Mucosa of stomach (tissue), 1 donor: ENCODE measurements at regions not wholly inside any gene's neighbourhood (a gene's known extent, or its start where the extent isn't known, plus 50 kb on each side); places are given as distances from the start of the nearest gene placed in this dataset.

ENCODE experiments used
- H3K27me3 ChIP-seq: one replicate; pipeline ENCODE4 v1.7.0; 2013; ENCODE audit warnings: mild to moderate bottlenecking, low read length; ENCODE audit not compliant: control insufficient read depth, insufficient read depth
- H3K36me3 ChIP-seq: one replicate; pipeline ENCODE4 v1.7.0; 2013; ENCODE audit warnings: low read length; ENCODE audit not compliant: control insufficient read depth, insufficient read depth
- H3K4me1 ChIP-seq: one replicate; pipeline ENCODE4 v1.7.0; 2013; ENCODE audit warnings: mild to moderate bottlenecking, low read length; ENCODE audit not compliant: control insufficient read depth, insufficient read depth
- H3K4me3 ChIP-seq: one replicate; pipeline ENCODE4 v1.7.0; 2013; ENCODE audit warnings: low read length
- H3K9ac ChIP-seq: one replicate; pipeline ENCODE4 v1.7.0; 2013; ENCODE audit warnings: mild to moderate bottlenecking, low read length, moderate library complexity
- H3K9me3 ChIP-seq: one replicate; pipeline ENCODE4 v1.7.0; 2013; ENCODE audit warnings: mild to moderate bottlenecking, low read length, moderate library complexity; ENCODE audit not compliant: control insufficient read depth
- donor health status: Pancreatic carcinoma.

- no peaks in the 10 kb centered on the region for H3K27me3 ChIP-seq
- H3K9me3 ChIP-seq, result no peaks in the 10 kb centered on the region
- no peaks in the 10 kb centered on the region for H3K36me3 ChIP-seq
These were observed 567.6 kb upstream of the MAN1A1 start for GRCh38 chr6:119917186-119917585.

GRCh38 chr6:119915971-119916370 is 566.4 kb upstream of the MAN1A1 start:
- Histone ChIP-seq H3K9ac (no peak overlapping the region), H3K4me1 (no peaks in the 10 kb centered on the region), H3K27me3 (no peaks in the 10 kb centered on the region), H3K4me3 (no peak overlapping the region), H3K36me3 (no peaks in the 10 kb centered on the region), H3K9me3 (no peaks in the 10 kb centered on the region)

More at GRCh38 chr6:119917186-119917585, 567.6 kb upstream of the MAN1A1 start:
- Histone ChIP-seq H3K4me1 (no peaks in the 10 kb centered on the region), H3K9ac (no peak overlapping the region), H3K4me3 (no peak overlapping the region)

GRCh38 chr6:119908157-119908556 is 558.6 kb upstream of the MAN1A1 start:
- H3K27me3 ChIP-seq, result no peaks in the 10 kb centered on the region
- no peaks in the 10 kb centered on the region for H3K4me1 ChIP-seq
- no peak overlapping the region for H3K9ac ChIP-seq
- no peaks in the 10 kb centered on the region for H3K9me3 ChIP-seq
- H3K36me3 ChIP-seq, result no peaks in the 10 kb centered on the region
- H3K4me3 ChIP-seq, result no peak overlapping the region

- no peaks in the 10 kb centered on the region for H3K4me1 ChIP-seq
- H3K9me3 ChIP-seq, result no peaks in the 10 kb centered on the region
- H3K9ac ChIP-seq, result no peak overlapping the region
- no peaks in the 10 kb centered on the region for H3K36me3 ChIP-seq
- H3K4me3 ChIP-seq, result no peak overlapping the region
- H3K27me3 ChIP-seq, result no peaks in the 10 kb centered on the region
These were observed 553.1 kb upstream of the MAN1A1 start for GRCh38 chr6:119902681-119903080.

- no peaks in the 10 kb centered on the region for H3K9me3 ChIP-seq
- H3K36me3 ChIP-seq, result no peaks in the 10 kb centered on the region
- no peak overlapping the region for H3K9ac ChIP-seq
- H3K4me1 ChIP-seq, result no peaks in the 10 kb centered on the region
- no peak overlapping the region for H3K4me3 ChIP-seq
- H3K27me3 ChIP-seq, result no peaks in the 10 kb centered on the region
These were observed 547.2 kb upstream of the MAN1A1 start for GRCh38 chr6:119896806-119897205.

- Histone ChIP-seq H3K9me3 (no peaks in the 10 kb centered on the region), H3K4me1 (no peaks in the 10 kb centered on the region), H3K9ac (no peak overlapping the region), H3K27me3 (no peaks in the 10 kb centered on the region), H3K36me3 (no peaks in the 10 kb centered on the region), H3K4me3 (no peak overlapping the region)
These were observed 546.1 kb upstream of the MAN1A1 start for GRCh38 chr6:119895626-119896025.

GRCh38 chr6:119894811-119895210 is 545.2 kb upstream of the MAN1A1 start:
- Histone ChIP-seq H3K4me1 (no peaks in the 10 kb centered on the region), H3K4me3 (no peak overlapping the region), H3K27me3 (no peaks in the 10 kb centered on the region), H3K36me3 (no peaks in the 10 kb centered on the region), H3K9me3 (no peaks in the 10 kb centered on the region), H3K9ac (no peak overlapping the region)

- no peak overlapping the region for H3K9ac ChIP-seq
- no peaks in the 10 kb centered on the region for H3K9me3 ChIP-seq
- H3K4me1 ChIP-seq, result no peaks in the 10 kb centered on the region
- H3K4me3 ChIP-seq, result no peak overlapping the region
- no peaks in the 10 kb centered on the region for H3K27me3 ChIP-seq
- no peaks in the 10 kb centered on the region for H3K36me3 ChIP-seq
These were observed 542.1 kb upstream of the MAN1A1 start for GRCh38 chr6:119891644-119892043.

GRCh38 chr6:119891206-119891605 is 541.6 kb upstream of the MAN1A1 start:
- Histone ChIP-seq H3K9me3 (no peaks in the 10 kb centered on the region), H3K36me3 (no peaks in the 10 kb centered on the region), H3K27me3 (no peaks in the 10 kb centered on the region), H3K4me3 (no peak overlapping the region), H3K9ac (no peak overlapping the region), H3K4me1 (no peaks in the 10 kb centered on the region)

GRCh38 chr6:119890470-119890869 is 540.9 kb upstream of the MAN1A1 start:
- H3K9me3 ChIP-seq, result no peaks in the 10 kb centered on the region

GRCh38 chr6:119887666-119888065 is 538.1 kb upstream of the MAN1A1 start:
- no peaks in the 10 kb centered on the region for H3K4me1 ChIP-seq
- no peaks in the 10 kb centered on the region for H3K9me3 ChIP-seq
- H3K27me3 ChIP-seq, result no peaks in the 10 kb centered on the region
- H3K36me3 ChIP-seq, result no peaks in the 10 kb centered on the region
- no peak overlapping the region for H3K9ac ChIP-seq
- H3K4me3 ChIP-seq, result no peak overlapping the region

More at GRCh38 chr6:119890470-119890869, 540.9 kb upstream of the MAN1A1 start:
- Histone ChIP-seq H3K36me3 (no peaks in the 10 kb centered on the region), H3K4me1 (no peaks in the 10 kb centered on the region), H3K4me3 (no peak overlapping the region), H3K27me3 (no peaks in the 10 kb centered on the region), H3K9ac (no peak overlapping the region)

- Histone ChIP-seq H3K4me1 (no peaks in the 10 kb centered on the region), H3K4me3 (no peak overlapping the region), H3K9ac (no peak overlapping the region), H3K27me3 (no peaks in the 10 kb centered on the region), H3K9me3 (no peaks in the 10 kb centered on the region), H3K36me3 (no peaks in the 10 kb centered on the region)
These were observed 531.9 kb upstream of the MAN1A1 start for GRCh38 chr6:119881416-119881815.

- H3K9me3 ChIP-seq, result no peaks in the 10 kb centered on the region
- no peak overlapping the region for H3K9ac ChIP-seq
- H3K36me3 ChIP-seq, result no peaks in the 10 kb centered on the region
- H3K4me3 ChIP-seq, result no peak overlapping the region
- no peaks in the 10 kb centered on the region for H3K27me3 ChIP-seq
- H3K4me1 ChIP-seq, result no peaks in the 10 kb centered on the region
These were observed 531.3 kb upstream of the MAN1A1 start for GRCh38 chr6:119880840-119881239.
